KMS-11 (cell line): ENCODE measurements at regions not wholly inside any gene's neighbourhood (a gene's known extent, or its start where the extent isn't known, plus 50 kb on each side); places are given as distances from the start of the nearest gene placed in this dataset.
A peak's percentile ranks its signal among the peaks of the same experiment; 100 is the strongest.

Source experiments
- H2AFZ ChIP-seq: fragments of 200-600 bp; sonication (generic); 2 replicates; pipeline ENCODE4 v1.6.1; 2016; ENCODE audit warnings: antibody characterized with exemption, mixed run types, low read depth
- H3K27ac ChIP-seq: fragments of 200-600 bp; sonication (generic); 2 replicates; pipeline ENCODE4 v1.6.1; 2016; ENCODE audit warnings: mild to moderate bottlenecking, mixed run types
- H3K27me3 ChIP-seq: fragments of 200-600 bp; sonication (generic); 2 replicates; pipeline ENCODE4 v1.6.1; 2017; ENCODE audit warnings: mild to moderate bottlenecking, low read depth, mixed run types, moderate library complexity; ENCODE audit not compliant: insufficient read depth
- H3K36me3 ChIP-seq: fragments of 200-600 bp; sonication (generic); 2 replicates; pipeline ENCODE4 v1.6.1; 2017; ENCODE audit warnings: mild to moderate bottlenecking, mixed run types; ENCODE audit not compliant: insufficient read depth
- H3K4me1 ChIP-seq: fragments of 200-600 bp; sonication (generic); 2 replicates; pipeline ENCODE4 v1.6.1; 2016; ENCODE audit warnings: mild to moderate bottlenecking, low read depth, mixed run types; ENCODE audit not compliant: poor library complexity, severe bottlenecking
- H3K4me2 ChIP-seq: fragments of 200-600 bp; sonication (generic); 2 replicates; pipeline ENCODE4 v1.7.0; 2016; ENCODE audit warnings: mild to moderate bottlenecking, mixed run types
- H3K4me3 ChIP-seq: fragments of 200-600 bp; sonication (generic); IDR thresholded peaks from 2 replicates; pipeline ENCODE4 v1.6.1; 2017; ENCODE audit warnings: low read depth, low read length, mixed read lengths; ENCODE audit not compliant: insufficient read depth
- H3K79me2 ChIP-seq: fragments of 200-600 bp; sonication (generic); 2 replicates; pipeline ENCODE4 v1.6.1; 2016; ENCODE audit warnings: low read depth, mixed run types; ENCODE audit not compliant: insufficient read depth
- H3K9ac ChIP-seq: fragments of 200-600 bp; sonication (generic); 2 replicates; pipeline ENCODE4 v1.6.1; 2016; ENCODE audit warnings: mild to moderate bottlenecking, mixed run types
- H4K20me1 ChIP-seq: fragments of 200-600 bp; sonication (generic); 2 replicates; pipeline ENCODE4 v1.6.1; 2016; ENCODE audit warnings: mild to moderate bottlenecking, mixed run types; ENCODE audit not compliant: insufficient read depth
- CTCF ChIP-seq: fragments of 200-600 bp; sonication (generic); conservative IDR thresholded peaks from 2 replicates; pipeline ENCODE4 v1.6.1; 2017; ENCODE audit warnings: low read depth, mild to moderate bottlenecking, antibody characterized with exemption, low read length, moderate library complexity, mixed read lengths

DNA sequence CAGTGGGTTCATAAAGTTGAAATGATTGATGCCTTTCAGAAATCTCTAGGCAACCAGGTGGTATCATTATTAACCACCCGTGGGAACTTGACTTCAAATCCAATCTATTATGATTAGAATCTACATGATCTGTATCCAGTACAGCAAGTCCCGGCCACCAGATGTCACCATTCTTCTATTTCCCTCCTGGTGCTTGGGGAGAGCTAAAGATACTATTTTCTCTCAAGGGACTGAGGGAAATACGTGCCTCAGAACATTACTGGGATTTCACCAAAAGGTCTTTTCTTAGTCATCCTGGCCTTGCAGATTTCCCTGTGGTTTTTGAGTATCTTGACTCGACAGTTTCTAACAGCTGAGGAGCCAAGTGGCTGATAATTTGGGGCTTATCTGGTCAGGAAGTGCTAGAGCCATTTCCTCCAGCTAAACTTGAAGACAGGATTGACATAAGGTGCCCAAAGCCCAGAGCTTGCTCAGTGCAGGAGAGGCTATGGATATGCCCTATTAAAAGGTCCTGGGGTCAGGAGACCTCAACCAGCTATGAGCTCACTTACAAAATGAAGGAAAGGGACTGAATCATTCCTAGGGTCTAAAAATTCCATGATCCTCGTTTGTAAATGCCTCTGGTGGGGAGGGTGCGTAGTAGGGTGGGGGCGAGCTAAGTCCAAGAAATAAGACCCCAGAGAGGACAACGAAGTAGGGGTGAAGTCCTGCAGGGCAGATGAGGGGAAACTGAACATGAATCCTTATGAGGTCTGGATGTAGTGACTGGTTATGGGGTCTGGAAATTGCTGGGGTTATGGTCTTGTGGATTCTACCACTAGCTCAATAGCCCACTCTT, 135.4 kb upstream of the MGAT5 start:
- Histone ChIP-seq H3K79me2 (peaks cover 33% of the 10 kb centered on the region), H4K20me1 (peaks cover 11% of the 10 kb centered on the region; the same call in 1 of the 2 replicates), H2AFZ (peak overlapping the region; percentile 26; the same call in 1 of the 2 replicates), H3K36me3 (no peaks in the 10 kb centered on the region), H3K27me3 (no peaks in the 10 kb centered on the region), H3K27ac (peak overlapping the region; percentile 7; the same call in 1 of the 2 replicates), H3K4me3 (no peak overlapping the region), H3K4me2 (peak overlapping the region; percentile 71), H3K9ac (no peak overlapping the region), H3K4me1 (peaks cover 33% of the 10 kb centered on the region)
- TF ChIP-seq CTCF = peak; percentile 61

GRCh38 chr2:134119117-134119712, 134.7 kb upstream of the MGAT5 start:
- Histone ChIP-seq H2AFZ (peak overlapping the region; percentile 26), H3K4me2 (peak overlapping the region; percentile 71), H3K9ac (no peak overlapping the region; the same call in 1 of the 2 replicates), H3K4me1 (peaks cover 40% of the 10 kb centered on the region), H3K79me2 (peaks cover 40% of the 10 kb centered on the region), H3K27ac (no peak overlapping the region; the same call in 1 of the 2 replicates), H3K27me3 (no peaks in the 10 kb centered on the region), H3K36me3 (no peaks in the 10 kb centered on the region), H3K4me3 (no peak overlapping the region), H4K20me1 (peaks cover 13% of the 10 kb centered on the region; the same call in 1 of the 2 replicates)
- TF ChIP-seq CTCF = no peak

- H3K9ac ChIP-seq = peak overlapping the region; percentile 71
- H3K36me3 ChIP-seq = no peaks in the 10 kb centered on the region
- no peak for TF ChIP-seq CTCF
- H3K4me3 ChIP-seq = no peak overlapping the region
- no peaks in the 10 kb centered on the region for H3K27me3 ChIP-seq
- peaks cover 47% of the 10 kb centered on the region for H3K4me1 ChIP-seq
- peak overlapping the region; percentile 26 for H2AFZ ChIP-seq
- peaks cover 46% of the 10 kb centered on the region for H3K79me2 ChIP-seq
- peak overlapping the region; percentile 47 for H3K27ac ChIP-seq
- peaks cover 13% of the 10 kb centered on the region; the same call in 1 of the 2 replicates for H4K20me1 ChIP-seq
- H3K4me2 ChIP-seq = peak overlapping the region; percentile 71
These were observed 134.0 kb upstream of the MGAT5 start for GRCh38 chr2:134119713-134120405.

- Histone ChIP-seq H3K9ac (peak overlapping the region; percentile 71), H3K4me1 (peaks cover 52% of the 10 kb centered on the region), H3K4me3 (no peak overlapping the region), H3K4me2 (no peak overlapping the region), H3K27me3 (no peaks in the 10 kb centered on the region), H3K79me2 (peaks cover 51% of the 10 kb centered on the region), H3K36me3 (no peaks in the 10 kb centered on the region), H2AFZ (no peak overlapping the region; the same call in 1 of the 2 replicates), H3K27ac (peak overlapping the region; percentile 47), H4K20me1 (peaks cover 13% of the 10 kb centered on the region; the same call in 1 of the 2 replicates)
- TF ChIP-seq CTCF = no peak
These were observed 133.5 kb upstream of the MGAT5 start for GRCh38 chr2:134120406-134120732.
